ENCODE measurements at regions not wholly inside any gene's neighbourhood (a gene's known extent, or its start where the extent isn't known, plus 50 kb on each side); places are given as distances from the start of the nearest gene placed in this dataset.

DNA sequence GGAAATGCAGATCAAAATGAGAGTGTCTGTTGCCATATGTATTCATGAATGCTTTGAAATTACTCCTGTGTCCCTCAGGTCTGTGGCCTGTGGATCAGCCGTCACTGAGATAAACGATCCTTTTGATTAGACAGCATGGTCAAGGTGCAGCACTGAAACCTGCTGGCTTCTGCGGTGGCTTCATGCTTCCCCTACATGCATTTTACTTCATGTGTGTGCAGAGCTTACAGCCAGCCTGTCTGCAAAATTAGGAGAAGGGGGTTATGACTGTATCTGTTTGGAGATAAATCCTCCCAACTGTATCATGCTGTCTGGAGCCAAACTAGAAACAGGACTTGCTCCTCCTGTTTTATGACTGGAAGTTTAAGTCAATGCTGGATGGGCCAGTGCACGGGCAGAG is 71.0 kb upstream of the PLPP4 start:
- FAIRE-seq (no peak), DNase-seq (ENCODE audit: extremely low read depth in 1 of 4, low spot score in 3 of 4) (no peak), ATAC-seq (no peak)
- H3K27ac ChIP-seq (ENCODE audit: extremely low read depth, low read depth, low read length): no peak overlapping the region
- no TSS peak for BruUV-seq (replicated peaks)
- H3K9me3 ChIP-seq (replicated peaks; ENCODE audit: control insufficient read depth, insufficient read depth, low read depth, low read length): no peaks in the 10 kb centered on the region
- no peak overlapping the region for H2AFZ ChIP-seq (ENCODE audit: low read depth, low read length)
- H4K20me1 ChIP-seq (replicated peaks; ENCODE audit: control insufficient read depth, insufficient read depth, low read length): no peaks in the 10 kb centered on the region
- no peak overlapping the region for H3K4me3 ChIP-seq
- no peaks in the 10 kb centered on the region for H3K36me3 ChIP-seq (ENCODE audit: control insufficient read depth, insufficient read depth, low read length)
- no peaks in the 10 kb centered on the region for H3K9me1 ChIP-seq (ENCODE audit: control insufficient read depth, insufficient read depth, low read length)
- no peaks in the 10 kb centered on the region for H3K79me2 ChIP-seq (ENCODE audit: control insufficient read depth, insufficient read depth, low read length)
- CTCF ChIA-PET (ENCODE audit: low intra/inter-chr PET ratio): no interaction called here
- no peaks in the 10 kb centered on the region for H3K27me3 ChIP-seq (ENCODE audit: control insufficient read depth in 2 of 2, insufficient read depth in 2 of 2, low read length in 2 of 2)
- in situ Hi-C loops (cut with MboI) (no loop called here), intact Hi-C loops (cut with micrococcal nuclease) (no loop called here)
- H3K4me2 ChIP-seq (ENCODE audit: insufficient read depth, low read length): no peak overlapping the region
- no peak overlapping the region for H3K9ac ChIP-seq (ENCODE audit: insufficient read depth in 1 of 2, low read depth in 2 of 2, low read length in 2 of 2)
- POLR2A ChIA-PET: no interaction called here
- no peaks in the 10 kb centered on the region for H3K4me1 ChIP-seq (replicated peaks in 1 of 2; ENCODE audit: control insufficient read depth in 2 of 2, insufficient read depth in 2 of 2, low read length in 2 of 2)
- TF ChIP-seq HDAC6 (IDR thresholded peaks at IDR 0.05; ENCODE audit: low read depth, low read length): no peak
- TF ChIP-seq FUS (optimal IDR thresholded peaks at IDR 0.05; ENCODE audit: low read depth, low read length): no peak
- TF ChIP-seq THRAP3 (IDR thresholded peaks at IDR 0.05; ENCODE audit: borderline replicate concordance): no peak
- TF ChIP-seq ZFPM2 (CRISPR knock-in tag; IDR thresholded peaks at IDR 0.05): no peak
- TF ChIP-seq, protein P1, sequence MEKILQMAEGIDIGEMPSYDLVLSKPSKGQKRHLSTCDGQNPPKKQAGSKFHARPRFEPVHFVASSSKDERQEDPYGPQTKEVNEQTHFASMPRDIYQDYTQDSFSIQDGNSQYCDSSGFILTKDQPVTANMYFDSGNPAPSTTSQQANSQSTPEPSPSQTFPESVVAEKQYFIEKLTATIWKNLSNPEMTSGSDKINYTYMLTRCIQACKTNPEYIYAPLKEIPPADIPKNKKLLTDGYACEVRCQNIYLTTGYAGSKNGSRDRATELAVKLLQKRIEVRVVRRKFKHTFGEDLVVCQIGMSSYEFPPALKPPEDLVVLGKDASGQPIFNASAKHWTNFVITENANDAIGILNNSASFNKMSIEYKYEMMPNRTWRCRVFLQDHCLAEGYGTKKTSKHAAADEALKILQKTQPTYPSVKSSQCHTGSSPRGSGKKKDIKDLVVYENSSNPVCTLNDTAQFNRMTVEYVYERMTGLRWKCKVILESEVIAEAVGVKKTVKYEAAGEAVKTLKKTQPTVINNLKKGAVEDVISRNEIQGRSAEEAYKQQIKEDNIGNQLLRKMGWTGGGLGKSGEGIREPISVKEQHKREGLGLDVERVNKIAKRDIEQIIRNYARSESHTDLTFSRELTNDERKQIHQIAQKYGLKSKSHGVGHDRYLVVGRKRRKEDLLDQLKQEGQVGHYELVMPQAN (IDR thresholded peaks at IDR 0.05; ENCODE audit: borderline replicate concordance): no peak
- TF ChIP-seq C11orf30 (IDR thresholded peaks at IDR 0.05; ENCODE audit: low read depth): no peak
- TF ChIP-seq, protein P2, sequence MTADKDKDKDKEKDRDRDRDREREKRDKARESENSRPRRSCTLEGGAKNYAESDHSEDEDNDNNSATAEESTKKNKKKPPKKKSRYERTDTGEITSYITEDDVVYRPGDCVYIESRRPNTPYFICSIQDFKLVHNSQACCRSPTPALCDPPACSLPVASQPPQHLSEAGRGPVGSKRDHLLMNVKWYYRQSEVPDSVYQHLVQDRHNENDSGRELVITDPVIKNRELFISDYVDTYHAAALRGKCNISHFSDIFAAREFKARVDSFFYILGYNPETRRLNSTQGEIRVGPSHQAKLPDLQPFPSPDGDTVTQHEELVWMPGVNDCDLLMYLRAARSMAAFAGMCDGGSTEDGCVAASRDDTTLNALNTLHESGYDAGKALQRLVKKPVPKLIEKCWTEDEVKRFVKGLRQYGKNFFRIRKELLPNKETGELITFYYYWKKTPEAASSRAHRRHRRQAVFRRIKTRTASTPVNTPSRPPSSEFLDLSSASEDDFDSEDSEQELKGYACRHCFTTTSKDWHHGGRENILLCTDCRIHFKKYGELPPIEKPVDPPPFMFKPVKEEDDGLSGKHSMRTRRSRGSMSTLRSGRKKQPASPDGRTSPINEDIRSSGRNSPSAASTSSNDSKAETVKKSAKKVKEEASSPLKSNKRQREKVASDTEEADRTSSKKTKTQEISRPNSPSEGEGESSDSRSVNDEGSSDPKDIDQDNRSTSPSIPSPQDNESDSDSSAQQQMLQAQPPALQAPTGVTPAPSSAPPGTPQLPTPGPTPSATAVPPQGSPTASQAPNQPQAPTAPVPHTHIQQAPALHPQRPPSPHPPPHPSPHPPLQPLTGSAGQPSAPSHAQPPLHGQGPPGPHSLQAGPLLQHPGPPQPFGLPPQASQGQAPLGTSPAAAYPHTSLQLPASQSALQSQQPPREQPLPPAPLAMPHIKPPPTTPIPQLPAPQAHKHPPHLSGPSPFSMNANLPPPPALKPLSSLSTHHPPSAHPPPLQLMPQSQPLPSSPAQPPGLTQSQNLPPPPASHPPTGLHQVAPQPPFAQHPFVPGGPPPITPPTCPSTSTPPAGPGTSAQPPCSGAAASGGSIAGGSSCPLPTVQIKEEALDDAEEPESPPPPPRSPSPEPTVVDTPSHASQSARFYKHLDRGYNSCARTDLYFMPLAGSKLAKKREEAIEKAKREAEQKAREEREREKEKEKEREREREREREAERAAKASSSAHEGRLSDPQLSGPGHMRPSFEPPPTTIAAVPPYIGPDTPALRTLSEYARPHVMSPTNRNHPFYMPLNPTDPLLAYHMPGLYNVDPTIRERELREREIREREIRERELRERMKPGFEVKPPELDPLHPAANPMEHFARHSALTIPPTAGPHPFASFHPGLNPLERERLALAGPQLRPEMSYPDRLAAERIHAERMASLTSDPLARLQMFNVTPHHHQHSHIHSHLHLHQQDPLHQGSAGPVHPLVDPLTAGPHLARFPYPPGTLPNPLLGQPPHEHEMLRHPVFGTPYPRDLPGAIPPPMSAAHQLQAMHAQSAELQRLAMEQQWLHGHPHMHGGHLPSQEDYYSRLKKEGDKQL (CRISPR knock-in tag; IDR thresholded peaks at IDR 0.05; ENCODE audit: borderline replicate concordance): no peak
- TF ChIP-seq POLR2B (IDR thresholded peaks at IDR 0.05; ENCODE audit: low read depth, partially characterized antibody): no peak
- WGBS (ENCODE audit: insufficient coverage, low coverage, missing lambda C conversion rate): 0% methylated on average over 4 of the region's 4 CpGs
